ENCODE measurements at regions not wholly inside any gene's neighbourhood (a gene's known extent, or its start where the extent isn't known, plus 50 kb on each side); places are given as distances from the start of the nearest gene placed in this dataset.

DNA sequence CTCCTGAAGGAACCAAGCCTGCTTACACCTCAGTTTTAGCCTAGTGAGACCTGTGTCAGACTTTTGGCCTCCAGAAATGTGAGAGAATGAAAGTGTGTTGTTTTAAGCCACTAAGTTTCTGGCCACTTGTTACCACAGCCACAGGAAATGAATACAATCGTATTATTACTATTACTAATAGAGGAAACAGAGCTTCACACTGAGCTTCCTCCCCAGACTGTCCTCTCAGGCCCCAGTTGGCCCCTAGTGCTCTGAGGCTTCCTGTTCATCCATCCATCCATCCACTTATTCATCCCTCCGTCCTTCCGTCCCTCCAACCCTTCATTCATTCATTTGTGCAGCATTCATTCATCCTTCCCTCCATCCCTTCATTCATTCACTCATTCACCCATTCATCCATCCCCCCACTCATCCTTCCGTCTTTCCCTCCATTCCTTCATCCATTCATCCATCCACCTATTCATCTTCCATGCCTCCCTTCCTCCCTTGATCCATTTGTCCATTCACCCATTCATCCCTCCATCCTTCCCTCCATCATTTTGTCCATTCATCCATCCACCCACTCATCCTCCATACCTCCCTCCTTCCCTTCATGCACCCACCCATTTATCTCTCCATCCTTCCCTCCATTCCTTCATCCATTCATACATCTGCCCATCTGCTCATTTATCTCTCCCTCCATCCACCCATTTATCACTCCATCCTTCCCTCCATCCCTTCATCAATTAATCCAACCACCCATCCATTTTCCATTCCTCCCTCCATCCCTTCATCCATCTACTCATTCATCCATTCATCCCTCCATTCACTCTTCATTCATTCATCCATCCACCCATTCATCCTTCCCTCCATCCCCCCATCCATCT is 95.0 kb downstream of the FOXL1 start:
- Histone ChIP-seq H3K9ac (ENCODE audit: low read length) (no peak overlapping the region), H2AFZ (ENCODE audit: low read depth, low read length) (no peak overlapping the region), H3K9me3 (ENCODE audit: insufficient read depth, low read depth, low read length) (no peaks in the 10 kb centered on the region), H3K27me3 (ENCODE audit: insufficient read depth, low read length) (no peaks in the 10 kb centered on the region), H3K4me2 (ENCODE audit: low read length) (no peak overlapping the region), H3K27ac (ENCODE audit: low read depth, low read length) (no peak overlapping the region), H3K4me3 (ENCODE audit: insufficient read depth, low read depth, low read length) (no peak overlapping the region), H4K20me1 (ENCODE audit: insufficient read depth, low read length) (no peaks in the 10 kb centered on the region), H3K79me2 (ENCODE audit: insufficient read depth, low read length) (no peaks in the 10 kb centered on the region), H3K36me3 (ENCODE audit: insufficient read depth, low read length) (no peaks in the 10 kb centered on the region), H3K4me1 (ENCODE audit: insufficient read depth, low read length) (peaks cover 24% of the 10 kb centered on the region)
- no peak for DNase-seq (ENCODE audit: low read depth)
- no peak for FAIRE-seq
- Mint-ChIP-seq H3K36me3 (ENCODE audit: low read depth, unreplicated experiment) (no peaks in the 10 kb centered on the region), H3K9me3 (ENCODE audit: unreplicated experiment) (peaks cover 3% of the 10 kb centered on the region), H3K27ac (ENCODE audit: unreplicated experiment) (no peak overlapping the region), H3K4me1 (ENCODE audit: low read depth, unreplicated experiment) (peaks cover 12% of the 10 kb centered on the region), H3K4me3 (ENCODE audit: unreplicated experiment) (no peak overlapping the region), H3K27me3 (ENCODE audit: low read depth, unreplicated experiment) (no peaks in the 10 kb centered on the region)
- TF ChIP-seq, protein P1, sequence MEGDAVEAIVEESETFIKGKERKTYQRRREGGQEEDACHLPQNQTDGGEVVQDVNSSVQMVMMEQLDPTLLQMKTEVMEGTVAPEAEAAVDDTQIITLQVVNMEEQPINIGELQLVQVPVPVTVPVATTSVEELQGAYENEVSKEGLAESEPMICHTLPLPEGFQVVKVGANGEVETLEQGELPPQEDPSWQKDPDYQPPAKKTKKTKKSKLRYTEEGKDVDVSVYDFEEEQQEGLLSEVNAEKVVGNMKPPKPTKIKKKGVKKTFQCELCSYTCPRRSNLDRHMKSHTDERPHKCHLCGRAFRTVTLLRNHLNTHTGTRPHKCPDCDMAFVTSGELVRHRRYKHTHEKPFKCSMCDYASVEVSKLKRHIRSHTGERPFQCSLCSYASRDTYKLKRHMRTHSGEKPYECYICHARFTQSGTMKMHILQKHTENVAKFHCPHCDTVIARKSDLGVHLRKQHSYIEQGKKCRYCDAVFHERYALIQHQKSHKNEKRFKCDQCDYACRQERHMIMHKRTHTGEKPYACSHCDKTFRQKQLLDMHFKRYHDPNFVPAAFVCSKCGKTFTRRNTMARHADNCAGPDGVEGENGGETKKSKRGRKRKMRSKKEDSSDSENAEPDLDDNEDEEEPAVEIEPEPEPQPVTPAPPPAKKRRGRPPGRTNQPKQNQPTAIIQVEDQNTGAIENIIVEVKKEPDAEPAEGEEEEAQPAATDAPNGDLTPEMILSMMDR (IDR thresholded peaks at IDR 0.05; ENCODE audit: insufficient read depth, low read depth, low read length), result no peak
- TF ChIP-seq EZH2 (IDR thresholded peaks at IDR 0.05; ENCODE audit: insufficient read depth, low read length), result no peak

DNA sequence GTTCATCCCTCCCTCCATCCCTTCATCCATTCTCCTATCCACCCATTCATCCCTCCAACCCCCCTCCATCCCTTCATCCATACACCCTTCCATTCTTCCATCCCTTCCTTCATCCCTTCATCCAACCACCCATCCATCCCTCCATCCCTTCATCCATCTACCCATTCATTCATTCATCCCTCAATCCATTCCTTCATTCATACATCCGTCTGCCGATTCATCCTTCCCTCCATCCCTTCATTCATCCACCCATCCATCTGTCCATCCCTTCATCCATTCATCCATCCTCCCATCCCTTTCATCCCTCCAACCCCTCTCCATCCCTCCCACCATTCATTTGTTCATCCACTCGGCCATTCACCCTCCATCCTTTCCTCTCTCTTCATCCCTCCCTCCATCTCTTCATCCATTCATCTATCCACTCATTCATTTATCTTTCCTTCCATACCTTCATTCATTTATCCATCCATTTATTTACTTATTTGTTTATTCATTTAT is 95.7 kb downstream of the FOXL1 start:
- Histone ChIP-seq H2AFZ (ENCODE audit: low read depth, low read length) (no peak overlapping the region), H3K27ac (ENCODE audit: low read depth, low read length) (no peak overlapping the region), H3K4me2 (ENCODE audit: low read length) (no peak overlapping the region), H3K36me3 (ENCODE audit: insufficient read depth, low read length) (no peaks in the 10 kb centered on the region), H3K9me3 (ENCODE audit: insufficient read depth, low read depth, low read length) (no peaks in the 10 kb centered on the region), H4K20me1 (ENCODE audit: insufficient read depth, low read length) (no peaks in the 10 kb centered on the region), H3K79me2 (ENCODE audit: insufficient read depth, low read length) (no peaks in the 10 kb centered on the region), H3K9ac (ENCODE audit: low read length) (no peak overlapping the region), H3K4me3 (ENCODE audit: insufficient read depth, low read depth, low read length) (no peak overlapping the region), H3K4me1 (ENCODE audit: insufficient read depth, low read length) (peaks cover 23% of the 10 kb centered on the region), H3K27me3 (ENCODE audit: insufficient read depth, low read length) (no peaks in the 10 kb centered on the region)
- peaks cover 3% of the 10 kb centered on the region for H3K9me3 Mint-ChIP-seq (ENCODE audit: unreplicated experiment)
- H3K27me3 Mint-ChIP-seq (ENCODE audit: low read depth, unreplicated experiment), result no peaks in the 10 kb centered on the region
- H3K4me1 Mint-ChIP-seq (ENCODE audit: low read depth, unreplicated experiment), result peaks cover 12% of the 10 kb centered on the region
- TF ChIP-seq, protein P1 (IDR thresholded peaks at IDR 0.05; ENCODE audit: insufficient read depth, low read depth, low read length), result no peak
- TF ChIP-seq EZH2 (IDR thresholded peaks at IDR 0.05; ENCODE audit: insufficient read depth, low read length), result no peak
- no peak overlapping the region for H3K27ac Mint-ChIP-seq (ENCODE audit: unreplicated experiment)
- H3K36me3 Mint-ChIP-seq (ENCODE audit: low read depth, unreplicated experiment), result no peaks in the 10 kb centered on the region
- DNase-seq (ENCODE audit: low read depth) (no peak), FAIRE-seq (no peak)
- no peak overlapping the region for H3K4me3 Mint-ChIP-seq (ENCODE audit: unreplicated experiment)

DNA sequence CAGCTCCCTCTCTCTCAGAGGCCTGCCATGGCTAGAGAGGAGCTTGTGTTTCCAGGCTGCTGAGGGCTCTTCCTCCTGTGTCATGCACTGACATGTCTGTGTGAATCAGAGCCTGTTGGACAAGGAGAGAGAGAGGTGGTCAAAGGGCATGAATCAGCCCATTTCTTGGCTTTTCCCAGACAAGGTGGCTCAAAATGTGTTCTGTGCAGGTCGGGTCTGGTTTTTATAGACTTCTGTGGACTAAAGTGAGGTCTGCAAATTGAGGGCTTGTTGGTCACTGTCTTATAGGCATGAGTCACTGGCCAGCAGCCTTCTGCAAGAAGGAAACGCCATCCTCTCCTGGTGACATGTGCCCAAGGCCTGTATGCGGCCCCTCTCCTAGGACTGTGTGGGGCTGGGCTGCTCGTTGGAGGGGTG is 97.9 kb downstream of the FOXL1 start:
- no peak overlapping the region for H3K9ac ChIP-seq (ENCODE audit: low read length)
- H3K36me3 Mint-ChIP-seq (ENCODE audit: low read depth, unreplicated experiment), result no peaks in the 10 kb centered on the region

More for the DNA sequence above, 97.9 kb downstream of the FOXL1 start:
- H3K9me3 ChIP-seq (ENCODE audit: insufficient read depth, low read depth, low read length), result peaks cover 3% of the 10 kb centered on the region
- no peaks in the 10 kb centered on the region for H4K20me1 ChIP-seq (ENCODE audit: insufficient read depth, low read length)
- FAIRE-seq (no peak), DNase-seq (ENCODE audit: low read depth) (peak; percentile 81)
- H2AFZ ChIP-seq (ENCODE audit: low read depth, low read length), result no peak overlapping the region
- H3K4me3 ChIP-seq (ENCODE audit: insufficient read depth, low read depth, low read length), result no peak overlapping the region
- TF ChIP-seq, protein P1 (IDR thresholded peaks at IDR 0.05; ENCODE audit: insufficient read depth, low read depth, low read length), result no peak
- TF ChIP-seq EZH2 (IDR thresholded peaks at IDR 0.05; ENCODE audit: insufficient read depth, low read length), result no peak
- peaks cover 21% of the 10 kb centered on the region for H3K4me1 Mint-ChIP-seq (ENCODE audit: low read depth, unreplicated experiment)
- peak overlapping the region; percentile 45 for H3K27ac ChIP-seq (ENCODE audit: low read depth, low read length)
- H3K27ac Mint-ChIP-seq (ENCODE audit: unreplicated experiment), result no peak overlapping the region
- H3K9me3 Mint-ChIP-seq (ENCODE audit: unreplicated experiment), result no peaks in the 10 kb centered on the region
- H3K27me3 Mint-ChIP-seq (ENCODE audit: low read depth, unreplicated experiment), result no peaks in the 10 kb centered on the region
- H3K27me3 ChIP-seq (ENCODE audit: insufficient read depth, low read length), result no peaks in the 10 kb centered on the region
- H3K4me2 ChIP-seq (ENCODE audit: low read length), result no peak overlapping the region
- H3K36me3 ChIP-seq (ENCODE audit: insufficient read depth, low read length), result no peaks in the 10 kb centered on the region
- no peak overlapping the region for H3K4me3 Mint-ChIP-seq (ENCODE audit: unreplicated experiment)
- no peaks in the 10 kb centered on the region for H3K79me2 ChIP-seq (ENCODE audit: insufficient read depth, low read length)
- peaks cover 30% of the 10 kb centered on the region for H3K4me1 ChIP-seq (ENCODE audit: insufficient read depth, low read length)

Measured in astrocyte (in vitro differentiated cells and primary cell).